Astrocyte (in vitro differentiated cells and primary cell): ENCODE measurements at regions not wholly inside any gene's neighbourhood (a gene's known extent, or its start where the extent isn't known, plus 50 kb on each side); places are given as distances from the start of the nearest gene placed in this dataset.

Experiments used
- DNase-seq: peaks from one replicate; pipeline ENCODE4 v3.0.0-alpha.2; 2010; ENCODE audit warnings: low read depth
- FAIRE-seq: peaks from 2 replicates; lab custom pipeline; 2011; peaks lifted over from hg19 to GRCh38; lab: Jason Lieb, UNC
- H2AFZ ChIP-seq: 2 replicates; pipeline ENCODE4 v1.6.0; 2012; ENCODE audit warnings: low read depth, low read length, inconsistent platforms
- H3K27ac ChIP-seq: 2 replicates; pipeline ENCODE4 v1.5.1; 2011; ENCODE audit warnings: low read depth, low read length, inconsistent platforms
- H3K27me3 ChIP-seq: 2 replicates; pipeline ENCODE4 v1.6.0; 2011; ENCODE audit warnings: low read length, inconsistent platforms; ENCODE audit not compliant: insufficient read depth
- H3K36me3 ChIP-seq: 2 replicates; pipeline ENCODE4 v1.5.1; 2011; ENCODE audit warnings: low read length, inconsistent platforms; ENCODE audit not compliant: insufficient read depth
- H3K4me1 ChIP-seq: 2 replicates; pipeline ENCODE4 v1.5.1; 2011; ENCODE audit warnings: low read length, inconsistent platforms; ENCODE audit not compliant: insufficient read depth
- H3K4me2 ChIP-seq: 2 replicates; pipeline ENCODE4 v1.6.0; 2012; ENCODE audit warnings: low read length, inconsistent platforms
- H3K4me3 ChIP-seq: 2 replicates; pipeline ENCODE4 v1.5.1; 2011; ENCODE audit warnings: low read depth, mild to moderate bottlenecking, low read length, inconsistent platforms; ENCODE audit not compliant: insufficient read depth
- H3K79me2 ChIP-seq: 2 replicates; pipeline ENCODE4 v1.6.0; 2012; ENCODE audit warnings: mild to moderate bottlenecking, low read length, inconsistent platforms; ENCODE audit not compliant: insufficient read depth
- H3K9ac ChIP-seq: 2 replicates; pipeline ENCODE4 v1.6.0; 2012; ENCODE audit warnings: mild to moderate bottlenecking, low read length, inconsistent platforms
- H3K9me3 ChIP-seq: 2 replicates; pipeline ENCODE4 v1.5.1; 2012; ENCODE audit warnings: low read depth, mild to moderate bottlenecking, low read length, inconsistent platforms; ENCODE audit not compliant: insufficient read depth
- H4K20me1 ChIP-seq: 2 replicates; pipeline ENCODE4 v1.6.0; 2012; ENCODE audit warnings: low read length, inconsistent platforms; ENCODE audit not compliant: insufficient read depth
- H3K27ac Mint-ChIP-seq: one replicate; pipeline ENCODE4 v1.8.0; 2021; ENCODE audit warnings: mild to moderate bottlenecking, mixed read lengths; ENCODE audit not compliant: unreplicated experiment
- H3K27me3 Mint-ChIP-seq: one replicate; pipeline ENCODE4 v1.8.0; 2021; ENCODE audit warnings: low read depth, mixed read lengths; ENCODE audit not compliant: unreplicated experiment
- H3K36me3 Mint-ChIP-seq: one replicate; pipeline ENCODE4 v1.8.0; 2021; ENCODE audit warnings: low read depth, mixed read lengths; ENCODE audit not compliant: unreplicated experiment
- H3K4me1 Mint-ChIP-seq: one replicate; pipeline ENCODE4 v1.8.0; 2021; ENCODE audit warnings: low read depth, mixed read lengths; ENCODE audit not compliant: unreplicated experiment
- H3K4me3 Mint-ChIP-seq: one replicate; pipeline ENCODE4 v1.8.0; 2021; ENCODE audit warnings: mild to moderate bottlenecking, moderate library complexity, mixed read lengths; ENCODE audit not compliant: unreplicated experiment
- H3K9me3 Mint-ChIP-seq: one replicate; pipeline ENCODE4 v1.8.0; 2021; ENCODE audit warnings: mild to moderate bottlenecking, mixed read lengths; ENCODE audit not compliant: unreplicated experiment
- EZH2 ChIP-seq: IDR thresholded peaks from 2 replicates; pipeline ENCODE4 v1.6.1; 2012; ENCODE audit warnings: mild to moderate bottlenecking, low read length, inconsistent platforms; ENCODE audit not compliant: insufficient read depth
- TF ChIP-seq, protein P1 (sequence below): IDR thresholded peaks from 2 replicates; pipeline ENCODE4 v1.5.1; 2011; ENCODE audit warnings: low read depth, mild to moderate bottlenecking, inconsistent platforms, low read length, moderate library complexity; ENCODE audit not compliant: insufficient read depth

DNA sequence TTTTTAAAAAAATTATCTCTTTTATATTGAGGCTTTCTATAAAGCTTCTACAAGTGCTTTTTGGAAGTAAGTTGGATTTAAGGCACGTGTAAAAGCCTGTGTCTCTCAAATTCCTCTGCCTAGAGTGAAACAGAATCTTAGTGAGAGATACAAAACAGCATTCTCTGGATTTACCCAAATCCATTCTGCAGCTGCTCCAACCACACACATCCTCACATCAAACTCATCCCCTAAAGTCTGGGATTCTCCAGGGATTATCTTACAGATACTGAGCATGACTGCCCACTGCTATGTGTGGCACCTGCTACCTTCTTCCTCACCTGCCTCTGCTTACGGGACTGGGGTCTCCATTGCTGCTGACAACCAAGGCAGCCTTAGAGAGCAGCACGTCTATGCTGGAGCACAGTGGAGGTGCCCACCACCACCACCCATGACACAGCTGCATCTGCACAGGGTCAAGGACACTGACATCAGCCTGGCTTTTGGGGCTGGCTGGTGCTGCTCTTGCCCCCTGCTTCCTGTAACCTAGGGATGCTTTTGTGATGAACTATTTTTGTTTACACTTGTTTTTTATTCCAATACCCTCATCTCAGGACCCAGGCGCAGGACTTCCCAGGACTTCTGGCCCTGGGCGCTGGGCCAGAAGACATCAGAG, 139.2 kb upstream of the NAMPT start:
- Mint-ChIP-seq H3K9me3 (no peaks in the 10 kb centered on the region), H3K27ac (no peak overlapping the region), H3K27me3 (peaks cover 10% of the 10 kb centered on the region), H3K36me3 (peaks cover 2% of the 10 kb centered on the region), H3K4me3 (no peak overlapping the region), H3K4me1 (peaks cover 10% of the 10 kb centered on the region)
- DNase-seq, result no peak
- Histone ChIP-seq H2AFZ (no peak overlapping the region), H3K27ac (peak overlapping the region; percentile 82), H3K4me1 (peaks cover 20% of the 10 kb centered on the region), H3K4me2 (no peak overlapping the region), H3K79me2 (no peaks in the 10 kb centered on the region), H3K9ac (peak overlapping the region; percentile 37), H3K36me3 (no peaks in the 10 kb centered on the region), H3K27me3 (no peaks in the 10 kb centered on the region), H3K9me3 (no peaks in the 10 kb centered on the region), H4K20me1 (no peaks in the 10 kb centered on the region), H3K4me3 (no peak overlapping the region)
- TF ChIP-seq, protein P1, sequence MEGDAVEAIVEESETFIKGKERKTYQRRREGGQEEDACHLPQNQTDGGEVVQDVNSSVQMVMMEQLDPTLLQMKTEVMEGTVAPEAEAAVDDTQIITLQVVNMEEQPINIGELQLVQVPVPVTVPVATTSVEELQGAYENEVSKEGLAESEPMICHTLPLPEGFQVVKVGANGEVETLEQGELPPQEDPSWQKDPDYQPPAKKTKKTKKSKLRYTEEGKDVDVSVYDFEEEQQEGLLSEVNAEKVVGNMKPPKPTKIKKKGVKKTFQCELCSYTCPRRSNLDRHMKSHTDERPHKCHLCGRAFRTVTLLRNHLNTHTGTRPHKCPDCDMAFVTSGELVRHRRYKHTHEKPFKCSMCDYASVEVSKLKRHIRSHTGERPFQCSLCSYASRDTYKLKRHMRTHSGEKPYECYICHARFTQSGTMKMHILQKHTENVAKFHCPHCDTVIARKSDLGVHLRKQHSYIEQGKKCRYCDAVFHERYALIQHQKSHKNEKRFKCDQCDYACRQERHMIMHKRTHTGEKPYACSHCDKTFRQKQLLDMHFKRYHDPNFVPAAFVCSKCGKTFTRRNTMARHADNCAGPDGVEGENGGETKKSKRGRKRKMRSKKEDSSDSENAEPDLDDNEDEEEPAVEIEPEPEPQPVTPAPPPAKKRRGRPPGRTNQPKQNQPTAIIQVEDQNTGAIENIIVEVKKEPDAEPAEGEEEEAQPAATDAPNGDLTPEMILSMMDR, result no peak
- no peak for TF ChIP-seq EZH2
- FAIRE-seq, result no peak

- Histone ChIP-seq H3K27ac (no peak overlapping the region), H3K4me3 (no peak overlapping the region), H3K9me3 (no peaks in the 10 kb centered on the region), H3K79me2 (no peaks in the 10 kb centered on the region), H4K20me1 (no peaks in the 10 kb centered on the region), H2AFZ (no peak overlapping the region), H3K4me2 (no peak overlapping the region), H3K27me3 (no peaks in the 10 kb centered on the region), H3K9ac (no peak overlapping the region), H3K36me3 (no peaks in the 10 kb centered on the region), H3K4me1 (peaks cover 20% of the 10 kb centered on the region)
- DNase-seq, result no peak
- no peaks in the 10 kb centered on the region for H3K9me3 Mint-ChIP-seq
- H3K4me3 Mint-ChIP-seq, result no peak overlapping the region
- H3K36me3 Mint-ChIP-seq, result peaks cover 2% of the 10 kb centered on the region
- no peak overlapping the region for H3K27ac Mint-ChIP-seq
- H3K27me3 Mint-ChIP-seq, result peaks cover 10% of the 10 kb centered on the region
- H3K4me1 Mint-ChIP-seq, result peaks cover 17% of the 10 kb centered on the region
- no peak for FAIRE-seq
- TF ChIP-seq, protein P1, result no peak
- TF ChIP-seq EZH2, result no peak
Measured at GRCh38 chr7:106423111-106423510, 138.3 kb upstream of the NAMPT start.

- Mint-ChIP-seq H3K4me3 (no peak overlapping the region), H3K9me3 (peaks cover 5% of the 10 kb centered on the region), H3K4me1 (peaks cover 17% of the 10 kb centered on the region), H3K27ac (peak overlapping the region; percentile 42), H3K36me3 (peaks cover 2% of the 10 kb centered on the region), H3K27me3 (peaks cover 7% of the 10 kb centered on the region)
- FAIRE-seq (no peak), DNase-seq (peak; percentile 96)
- H3K27me3 ChIP-seq, result no peaks in the 10 kb centered on the region
- H3K9me3 ChIP-seq, result no peaks in the 10 kb centered on the region
- H3K27ac ChIP-seq, result peak overlapping the region; percentile 17
- H3K9ac ChIP-seq, result peak overlapping the region; percentile 6
- no peak for TF ChIP-seq EZH2
- TF ChIP-seq, protein P1, result no peak
- H3K79me2 ChIP-seq, result no peaks in the 10 kb centered on the region
- H4K20me1 ChIP-seq, result no peaks in the 10 kb centered on the region
- H3K4me1 ChIP-seq, result peaks cover 20% of the 10 kb centered on the region
- no peaks in the 10 kb centered on the region for H3K36me3 ChIP-seq
- H2AFZ ChIP-seq, result peak overlapping the region; percentile 22
- no peak overlapping the region for H3K4me3 ChIP-seq
- H3K4me2 ChIP-seq, result peak overlapping the region; percentile 6
Measured at GRCh38 chr7:106421181-106421762, 136.5 kb upstream of the NAMPT start.
